HepG2 (cell line): ENCODE measurements at regions not wholly inside any gene's neighbourhood (a gene's known extent, or its start where the extent isn't known, plus 50 kb on each side); places are given as distances from the start of the nearest gene placed in this dataset.

Experiments used
- ATAC-seq: fragments of 200-7000 bp; cut with Tn5 transposase; 3 replicates; pipeline ENCODE4 v1.9.1; 2020; ENCODE audit warnings: mild to moderate bottlenecking, moderate library complexity
- BruUV-seq: library from RNA; stranded (reverse); fragments of 400-500 nt; replicated peaks from 2 replicates; lab custom pipeline; 2021; lab: Mats Ljungman, UMichigan
- CTCF ChIA-PET: fragments of 300-600 bp; formaldehyde crosslinking; extraction: SDS; loops from one replicate; lab custom pipeline; 2021; ENCODE audit warnings: low total read pairs, inconsistent platforms, low intra/inter-chr PET ratio; lab: Yijun Ruan, JAX
- POLR2A ChIA-PET: fragments of 350-600 bp; sonication (Branson Sonifier 250); formaldehyde crosslinking; loops from one replicate; lab custom pipeline; 2020; ENCODE audit warnings: antibody characterized with exemption, inconsistent platforms; lab: Yijun Ruan, JAX
- DNase-seq: peaks from one replicate; pipeline ENCODE4 v3.0.0-alpha.2; 2015; ENCODE audit warnings: low spot score
- FAIRE-seq: peaks from 3 replicates; lab custom pipeline; 2011; peaks lifted over from hg19 to GRCh38; lab: Jason Lieb, UNC
- H2AFZ ChIP-seq: one replicate; pipeline ENCODE4 v1.6.1; 2011; ENCODE audit warnings: low read length, inconsistent platforms
- H3K27ac ChIP-seq: fragments of 300-600 bp; 3 replicates; pipeline ENCODE4 v1.8.0; 2011; ENCODE audit warnings: mixed run types, mild to moderate bottlenecking, mixed read lengths, low read length, inconsistent platforms; ENCODE audit not compliant: insufficient read depth; ENCODE audit errors: extremely low read length
- H3K27me3 ChIP-seq, 2 experiments: fragments of 200-600 bp in 1 of 2; 2 replicates in 1 of 2; 3 replicates in 1 of 2; pipeline versions ENCODE4 v1.6.0 to v1.8.0; 2011; ENCODE audit warnings: low read length in 2 of 2, mild to moderate bottlenecking in 2 of 2, moderate library complexity in 2 of 2, inconsistent platforms in 1 of 2; ENCODE audit not compliant: insufficient read depth in 2 of 2, control insufficient read depth in 1 of 2
- H3K36me3 ChIP-seq, 2 experiments: fragments of 200-600 bp in 1 of 2; replicated peaks in 1 of 2; 2 replicates in 1 of 2; 3 replicates in 1 of 2; pipeline versions ENCODE4 v1.5.1 to v1.8.0; 2011; ENCODE audit warnings: low read length in 2 of 2, inconsistent platforms in 1 of 2; ENCODE audit not compliant: insufficient read depth in 2 of 2, control insufficient read depth in 1 of 2
- H3K4me1 ChIP-seq: 2 replicates; pipeline ENCODE4 v1.5.1; 2012; ENCODE audit warnings: low read length, inconsistent platforms; ENCODE audit not compliant: insufficient read depth
- H3K4me2 ChIP-seq: 2 replicates; pipeline ENCODE4 v1.6.0; 2011; ENCODE audit warnings: low read depth, low read length, inconsistent platforms
- H3K4me3 ChIP-seq, 3 experiments: fragments of 200-600 bp in 1 of 3; sonication (generic), shearing (Covaris generic) in 1 of 3; replicated peaks in 1 of 3; 2 replicates each; pipeline ENCODE4 v1.5.1; 2011 to 2016; ENCODE audit warnings: low read length in 3 of 3, inconsistent platforms in 2 of 3, low read depth in 2 of 3, mild to moderate bottlenecking in 2 of 3, control low read depth in 1 of 3, mixed read lengths in 1 of 3; ENCODE audit not compliant: insufficient read depth in 1 of 3
- H3K79me2 ChIP-seq: one replicate; pipeline ENCODE4 v1.6.1; 2011; ENCODE audit warnings: low read length, inconsistent platforms; ENCODE audit not compliant: insufficient read depth
- H3K9ac ChIP-seq: 2 replicates; pipeline ENCODE4 v1.6.0; 2011; ENCODE audit warnings: mild to moderate bottlenecking, low read depth, low read length, inconsistent platforms; ENCODE audit not compliant: insufficient read depth
- H3K9me3 ChIP-seq: 2 replicates; pipeline ENCODE4 v1.5.1; 2012; ENCODE audit warnings: mild to moderate bottlenecking, low read length
- H4K20me1 ChIP-seq: 2 replicates; pipeline ENCODE4 v1.6.0; 2011; ENCODE audit warnings: inconsistent platforms, mild to moderate bottlenecking, low read length, moderate library complexity; ENCODE audit not compliant: insufficient read depth
- ARNT2 ChIP-seq: sonication (generic); formaldehyde crosslinking; IDR thresholded peaks from 2 replicates; pipeline ENCODE4 v1.8.0; 2022; ENCODE audit warnings: mild to moderate bottlenecking, low read depth, missing genetic modification reagents, moderate library complexity
- ATF7-NPFF ChIP-seq: sonication (generic); formaldehyde crosslinking; IDR thresholded peaks from 2 replicates; pipeline ENCODE4 v1.8.1; 2023; ENCODE audit warnings: mild to moderate bottlenecking, low read depth, missing genetic modification reagents, moderate library complexity
- BORCS8-MEF2B ChIP-seq: sonication (generic); formaldehyde crosslinking; IDR thresholded peaks from 2 replicates; pipeline ENCODE4 v1.8.0; 2022; ENCODE audit warnings: mild to moderate bottlenecking, missing genetic modification reagents
- CEBPZ ChIP-seq: IDR thresholded peaks from 2 replicates; pipeline ENCODE4 v1.6.1; 2012; ENCODE audit warnings: low read length, improper control_type of control experiment
- HNRNPLL ChIP-seq: fragments of 200-400 bp; formaldehyde crosslinking; IDR thresholded peaks from 2 replicates; pipeline ENCODE4 v1.6.1; 2017; ENCODE audit warnings: mild to moderate bottlenecking, low read depth, low read length; ENCODE audit not compliant: poor library complexity, severe bottlenecking
- ISX ChIP-seq: sonication (generic); formaldehyde crosslinking; conservative IDR thresholded peaks from 2 replicates; pipeline ENCODE4 v1.5.0; 2020; ENCODE audit warnings: missing genetic modification reagents
- JARID2 ChIP-seq: sonication (generic); formaldehyde crosslinking; IDR thresholded peaks from 2 replicates; pipeline ENCODE4 v1.8.1; 2023; ENCODE audit warnings: missing genetic modification reagents, inconsistent platforms; ENCODE audit not compliant: insufficient replicate concordance
- MED8 ChIP-seq: sonication (generic); formaldehyde crosslinking; IDR thresholded peaks from 2 replicates; pipeline ENCODE4 v1.8.1; 2023; ENCODE audit warnings: mild to moderate bottlenecking, missing genetic modification reagents; ENCODE audit not compliant: insufficient replicate concordance
- MIER3 ChIP-seq: IDR thresholded peaks from 2 replicates; pipeline ENCODE4 v1.6.1; 2016; ENCODE audit warnings: missing compliant biosample characterization, borderline replicate concordance
- POLR2G ChIP-seq: fragments of 200-400 bp; formaldehyde crosslinking; IDR thresholded peaks from 2 replicates; pipeline ENCODE4 v1.6.1; 2018; ENCODE audit warnings: mild to moderate bottlenecking, low read depth, low read length, moderate library complexity
- SMYD3 ChIP-seq: sonication (generic); formaldehyde crosslinking; IDR thresholded peaks from 2 replicates; pipeline ENCODE4 v1.8.1; 2023; ENCODE audit warnings: mild to moderate bottlenecking, missing genetic modification reagents
- SP5 ChIP-seq: IDR thresholded peaks from 2 replicates; pipeline ENCODE4 v1.6.1; 2016; ENCODE audit warnings: low read depth, borderline replicate concordance
- TBL1XR1 ChIP-seq: fragments of 150-350 bp; IDR thresholded peaks from 2 replicates; pipeline ENCODE4 v1.6.1; 2014; ENCODE audit warnings: borderline replicate concordance, low read length; ENCODE audit not compliant: partially characterized antibody
- U2AF2 ChIP-seq: fragments of 200-400 bp; formaldehyde crosslinking; IDR thresholded peaks from 2 replicates; pipeline ENCODE4 v1.6.1; 2017; ENCODE audit warnings: low read depth, mild to moderate bottlenecking, low read length
- ZGPAT ChIP-seq: IDR thresholded peaks from 2 replicates; pipeline ENCODE4 v1.6.1; 2016; ENCODE audit warnings: mild to moderate bottlenecking
- ZNF207 ChIP-seq: fragments of 450-650 bp; IDR thresholded peaks from 2 replicates; pipeline ENCODE4 v1.6.1; 2016; ENCODE audit warnings: antibody characterized with exemption, borderline replicate concordance
- ZNF383 ChIP-seq: sonication (generic); formaldehyde crosslinking; IDR thresholded peaks from 2 replicates; pipeline ENCODE4 v1.4.0; 2020; ENCODE audit warnings: missing genetic modification reagents, mild to moderate bottlenecking, borderline replicate concordance
- ZNF501 ChIP-seq: sonication (generic); formaldehyde crosslinking; IDR thresholded peaks from 2 replicates; pipeline ENCODE4 v1.5.1; 2020; ENCODE audit warnings: mild to moderate bottlenecking, moderate library complexity, missing genetic modification reagents
- ZNF709 ChIP-seq: sonication (generic); formaldehyde crosslinking; IDR thresholded peaks from 2 replicates; pipeline ENCODE4 v1.5.0; 2020; ENCODE audit warnings: mild to moderate bottlenecking, missing genetic modification reagents
- ZSCAN12 ChIP-seq: sonication (generic); formaldehyde crosslinking; IDR thresholded peaks from 2 replicates; pipeline ENCODE4 v1.9.0; 2021; ENCODE audit warnings: mild to moderate bottlenecking, missing genetic modification reagents
- WGBS: methylation state at CpG from one replicate; pipeline ENCODE4 v1.1.6; 2017; ENCODE audit warnings: low lambda C conversion rate; 5-methylcytosine and 5-hydroxymethylcytosine counted together
- in situ Hi-C: cut with HindIII; loops from 2 replicates; pipeline ENCODE4 v1.10.0; 2017; ENCODE audit warnings: low pct_unique_long_range_greater_than_20kb; ENCODE audit not compliant: extremely low pct_ligation_motif_present
- intact Hi-C: fragments of 100-400 bp; cut with micrococcal nuclease; formaldehyde crosslinking; loops from one replicate; pipeline ENCODE4 v1.10.0; 2022; ENCODE audit not compliant: unreplicated experiment

- no peak overlapping the region for H3K4me2 ChIP-seq
Observed at GRCh38 chr7:118713039-118713438, 488.5 kb downstream of the ANKRD7 start.

GRCh38 chr7:118720632-118721031 is 496.1 kb downstream of the ANKRD7 start:
- ChIA-PET POLR2A (no interaction called here), CTCF (no interaction called here)
- no peaks in the 10 kb centered on the region for H3K79me2 ChIP-seq
- H3K9ac ChIP-seq: no peak overlapping the region
- no peak for ATAC-seq
- H3K4me3 ChIP-seq: no peak overlapping the region
- H3K4me1 ChIP-seq: no peaks in the 10 kb centered on the region
- no peak overlapping the region for H3K4me2 ChIP-seq
- no TSS peak for BruUV-seq
- no peaks in the 10 kb centered on the region for H3K9me3 ChIP-seq
- intact Hi-C loops: no loop called here
- 0% methylated on average over 4 of the region's 4 CpGs for WGBS
- no peaks in the 10 kb centered on the region for H3K27me3 ChIP-seq
- no peaks in the 10 kb centered on the region for H3K36me3 ChIP-seq
- in situ Hi-C loops: no loop called here
- no peak overlapping the region for H3K27ac ChIP-seq
- H4K20me1 ChIP-seq: no peaks in the 10 kb centered on the region
- H2AFZ ChIP-seq: no peak overlapping the region
- no peak for FAIRE-seq
- no peak for DNase-seq
- no peak for TF ChIP-seq ZNF383
- no peak for TF ChIP-seq SP5 (CRISPR knock-in tag)
- no peak for TF ChIP-seq ARNT2 (CRISPR knock-in tag)
- no peak for TF ChIP-seq ISX (CRISPR knock-in tag)
- no peak for TF ChIP-seq SMYD3 (CRISPR knock-in tag)
- TF ChIP-seq CEBPZ: no peak

More at GRCh38 chr7:118713039-118713438, 488.5 kb downstream of the ANKRD7 start:
- WGBS: under 1% methylated on average over 4 of the region's 4 CpGs
- H3K27ac ChIP-seq: no peak overlapping the region
- no peaks in the 10 kb centered on the region for H3K36me3 ChIP-seq
- no peaks in the 10 kb centered on the region for H4K20me1 ChIP-seq
- DNase-seq: no peak
- no peak overlapping the region for H2AFZ ChIP-seq
- no peak overlapping the region for H3K4me3 ChIP-seq
- ChIA-PET POLR2A (no interaction called here), CTCF (no interaction called here)
- no peak overlapping the region for H3K9ac ChIP-seq
- H3K79me2 ChIP-seq: no peaks in the 10 kb centered on the region
- TF ChIP-seq ZSCAN12 (CRISPR knock-in tag) (no peak), TBL1XR1 (no peak), HNRNPLL (no peak), MIER3 (CRISPR knock-in tag) (no peak), U2AF2 (no peak), POLR2G (no peak), ZNF709 (CRISPR knock-in tag) (no peak), ZNF207 (no peak), MED8 (CRISPR knock-in tag) (no peak), ZNF501 (CRISPR knock-in tag) (no peak), JARID2 (no peak), ATF7-NPFF (CRISPR knock-in tag) (no peak), BORCS8-MEF2B (CRISPR knock-in tag) (no peak), ZGPAT (CRISPR knock-in tag) (no peak)
- BruUV-seq: no TSS peak
- ATAC-seq: no peak
- H3K27me3 ChIP-seq: no peaks in the 10 kb centered on the region; a peak in 1 of 5 replicates
- intact Hi-C loops: no loop called here
- no peaks in the 10 kb centered on the region for H3K4me1 ChIP-seq
- in situ Hi-C loops: no loop called here
- H3K9me3 ChIP-seq: no peaks in the 10 kb centered on the region
- FAIRE-seq: no peak
